ENCODE measurements at regions not wholly inside any gene's neighbourhood (a gene's known extent, or its start where the extent isn't known, plus 50 kb on each side); places are given as distances from the start of the nearest gene placed in this dataset.
A peak's percentile ranks its signal among the peaks of the same experiment; 100 is the strongest.
"Not testable (repeated sequence)": the region's sequence is repeated elsewhere in the genome, so short reads cannot be mapped to it uniquely, and the experiment has no call there.

DNA sequence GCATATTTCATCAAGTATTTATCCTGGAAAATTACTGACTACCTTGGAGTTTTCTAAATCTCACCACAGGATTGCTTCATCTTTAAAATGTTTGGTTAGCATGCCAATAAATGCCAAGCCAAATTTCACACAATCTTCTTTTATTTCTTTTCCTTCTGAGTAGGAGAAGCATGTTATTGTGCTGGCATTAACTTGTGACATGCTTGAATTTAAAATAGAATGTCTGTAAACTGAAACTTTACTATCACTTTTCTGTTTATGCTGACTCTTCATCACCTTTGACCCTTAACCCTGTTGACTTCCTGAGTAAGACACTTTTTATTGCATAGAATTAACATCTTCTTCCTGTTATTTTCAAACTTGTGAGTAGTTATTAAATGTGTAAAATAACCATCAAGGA lies 56.2 kb upstream of the LRRTM4 start:
- DNase-seq (ENCODE audit: low read depth, low spot score), result no peak

DNA sequence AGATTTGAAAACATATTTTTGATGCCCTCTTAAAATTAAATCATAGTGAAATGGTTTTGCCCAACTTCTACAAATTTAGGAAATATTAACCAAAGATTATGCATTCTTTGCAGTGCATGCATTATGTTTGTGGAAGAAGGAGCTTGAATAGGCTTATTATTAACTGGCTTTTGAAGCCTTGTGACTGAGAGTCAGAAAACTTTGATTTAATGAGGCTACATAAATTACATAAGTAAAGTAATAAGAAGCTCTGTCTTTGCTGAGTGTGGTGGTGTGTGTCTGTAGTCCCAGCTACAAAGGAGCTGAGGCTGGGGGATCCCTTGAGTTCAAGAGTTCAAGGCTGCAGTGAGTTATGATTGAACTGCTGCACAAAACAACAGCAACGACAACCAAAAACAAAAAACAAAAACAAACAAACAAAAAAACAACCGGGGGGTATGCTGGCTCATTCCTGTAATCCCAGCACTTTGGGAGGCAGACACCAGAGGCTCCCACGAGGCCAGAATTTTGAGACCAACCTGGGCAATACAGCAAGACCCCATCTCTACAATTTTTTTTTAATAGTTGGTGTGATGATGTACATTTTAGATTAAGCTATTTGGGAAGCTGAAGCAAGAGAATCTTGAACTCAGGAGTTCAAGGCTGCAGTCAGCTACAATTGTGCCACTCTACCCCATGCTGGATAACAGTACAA lies 57.0 kb upstream of the LRRTM4 start:
- DNase-seq (ENCODE audit: low read depth, low spot score), result no peak

DNA sequence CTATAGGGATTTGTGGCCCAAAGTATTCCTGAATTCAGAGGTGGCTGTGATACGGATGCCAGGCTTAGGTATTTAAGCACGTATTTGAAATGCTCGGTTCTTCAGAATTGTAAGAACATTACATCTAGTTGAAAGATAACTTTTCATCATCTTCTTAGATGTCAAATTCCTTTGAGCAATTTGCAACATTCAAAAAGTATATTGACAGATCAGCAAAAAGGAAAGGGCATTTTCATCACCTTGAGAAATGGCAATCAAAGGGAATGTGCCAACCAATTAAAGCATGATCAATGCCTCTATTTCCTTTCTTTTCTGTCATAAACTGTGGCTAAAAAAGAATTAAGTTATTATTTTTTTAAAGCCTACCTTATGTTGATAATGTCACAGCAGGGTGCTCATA lies 66.3 kb upstream of the LRRTM4 start:
- DNase-seq (ENCODE audit: low read depth, low spot score), result no peak

DNA sequence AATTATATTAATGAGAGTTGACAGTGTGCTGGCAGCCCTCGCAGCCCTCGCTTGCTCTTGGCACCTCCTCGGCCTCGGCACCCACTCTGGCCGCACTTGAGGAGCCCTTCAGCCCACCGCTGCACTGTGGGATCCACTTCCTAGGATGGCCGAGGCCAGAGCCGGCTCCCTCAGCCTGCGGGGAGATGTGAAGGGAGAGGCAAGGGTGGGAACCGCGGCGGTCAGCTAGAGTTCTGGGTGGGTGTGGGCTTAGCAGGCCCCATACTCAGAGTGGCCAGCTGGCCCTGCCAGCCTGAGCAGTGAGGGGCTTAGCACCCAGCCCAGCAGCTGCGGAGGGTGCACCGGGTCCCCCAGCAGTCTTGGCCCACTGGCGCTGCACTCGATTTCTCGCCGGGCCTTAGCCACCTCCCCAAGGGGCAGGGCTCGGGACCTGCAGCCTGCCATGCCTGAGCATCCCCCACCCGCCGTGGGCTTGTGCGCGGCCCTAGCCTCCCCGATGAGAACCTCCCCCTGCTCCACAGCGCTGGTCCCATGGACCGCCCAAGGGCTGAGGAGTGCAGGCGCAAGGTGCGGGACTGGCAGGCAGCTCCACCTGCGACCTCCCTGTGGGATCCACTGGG lies 68.2 kb upstream of the LRRTM4 start:
- DNase-seq (ENCODE audit: low read depth, low spot score), result no peak

DNA sequence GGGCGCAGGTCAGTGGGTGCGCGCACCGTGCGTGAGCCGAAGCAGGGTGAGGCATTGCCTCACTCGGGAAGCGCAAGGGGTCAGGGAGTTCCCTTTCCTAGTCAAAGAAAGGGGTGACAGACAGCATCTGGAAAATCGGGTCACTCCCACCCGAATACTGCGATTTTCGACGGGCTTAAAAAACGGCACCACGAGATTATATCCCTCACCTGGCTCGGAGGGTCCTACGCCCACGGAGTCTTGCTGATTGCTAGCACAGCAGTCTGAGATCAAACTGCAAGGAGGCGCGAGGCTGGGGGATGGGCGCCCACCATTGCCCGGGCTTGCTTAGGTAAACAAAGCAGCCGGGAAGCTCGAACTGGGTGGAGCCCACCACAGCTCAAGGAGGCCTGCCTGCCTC lies 70.8 kb upstream of the LRRTM4 start:
- DNase-seq (ENCODE audit: low read depth, low spot score), result not testable (repeated sequence)

DNA sequence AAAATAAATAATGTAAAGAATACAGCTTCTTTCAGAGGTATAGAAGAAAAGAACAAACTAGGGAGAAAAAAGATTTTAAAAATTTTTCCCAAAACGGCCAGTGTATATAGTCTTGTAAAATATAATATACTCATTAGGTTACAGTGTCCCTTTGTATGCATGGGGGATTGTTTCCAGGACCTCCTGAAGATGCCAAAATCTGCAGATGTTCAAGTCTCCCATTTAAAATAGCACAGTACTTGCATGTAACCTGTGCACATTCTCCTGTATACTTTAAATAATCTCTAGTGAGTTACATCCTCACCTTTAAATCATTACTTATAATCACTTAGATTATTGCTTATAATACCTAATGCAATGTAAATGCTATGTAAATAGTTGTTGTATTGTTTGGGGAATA lies 80.6 kb upstream of the LRRTM4 start:
- no peak for DNase-seq (ENCODE audit: low read depth, low spot score)

DNA sequence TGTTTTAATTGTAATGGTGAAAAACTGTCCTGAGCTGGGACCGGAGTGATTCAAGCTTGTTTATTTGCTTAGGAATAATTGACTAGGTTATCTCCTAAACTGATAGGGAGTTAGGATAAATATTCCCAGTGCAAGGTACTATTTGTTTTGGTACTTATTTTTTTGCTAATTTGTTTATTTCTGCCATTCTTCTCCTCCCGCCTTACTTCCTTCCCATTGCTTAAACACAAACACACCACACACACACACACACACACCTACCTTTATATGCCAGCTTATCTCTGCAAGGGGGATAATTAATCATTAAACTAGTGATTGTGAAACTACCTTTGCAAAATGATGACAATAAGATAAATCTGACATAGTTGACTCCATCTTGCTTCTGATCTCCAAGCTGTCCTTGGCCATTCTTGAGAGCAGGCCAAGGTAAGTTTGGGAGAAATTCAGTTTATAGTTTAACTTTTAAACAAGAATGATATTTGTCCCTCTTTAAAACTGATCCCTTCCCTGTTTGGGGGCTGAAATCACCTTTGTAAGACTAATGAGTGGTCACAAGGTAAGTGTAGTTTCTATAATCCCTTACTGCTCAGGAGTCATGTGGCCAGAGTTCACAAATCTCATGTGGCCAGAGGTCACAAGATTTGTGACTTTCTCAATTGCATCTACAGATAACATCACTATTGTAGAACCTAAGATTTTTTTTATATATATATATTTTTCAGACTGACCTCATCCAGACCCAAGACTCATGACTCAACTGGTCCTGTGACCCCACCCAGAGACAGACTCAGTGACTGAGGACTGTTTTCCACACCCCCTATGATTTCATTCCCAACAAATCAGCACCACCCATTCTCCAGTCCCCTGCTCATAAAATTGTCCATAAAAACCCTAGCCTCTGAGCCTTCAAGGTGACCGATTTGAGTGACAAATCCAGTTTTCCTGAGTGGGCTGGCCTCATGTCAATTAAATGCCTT lies 83.1 kb upstream of the LRRTM4 start:
- DNase-seq (ENCODE audit: low read depth, low spot score), result no peak

DNA sequence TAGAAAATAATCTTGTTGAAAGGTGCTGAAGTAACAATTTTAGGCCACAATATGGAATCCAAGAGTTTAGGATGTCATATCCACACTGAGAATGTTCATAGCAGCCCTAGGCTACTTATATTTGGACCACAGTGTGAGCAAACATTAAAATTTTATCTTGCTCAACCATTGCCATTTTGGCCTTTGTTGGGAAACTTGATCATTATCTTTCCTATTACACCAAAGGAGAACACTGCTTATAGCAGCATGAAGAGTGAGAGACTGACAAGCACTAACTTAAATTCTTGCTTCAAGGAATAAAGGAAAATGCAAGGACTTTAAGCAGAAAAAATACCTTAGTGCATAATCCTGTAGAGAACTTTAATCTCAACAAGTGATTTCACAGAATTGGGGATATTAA lies 86.3 kb upstream of the LRRTM4 start:
- DNase-seq (ENCODE audit: low read depth, low spot score), result no peak

DNA sequence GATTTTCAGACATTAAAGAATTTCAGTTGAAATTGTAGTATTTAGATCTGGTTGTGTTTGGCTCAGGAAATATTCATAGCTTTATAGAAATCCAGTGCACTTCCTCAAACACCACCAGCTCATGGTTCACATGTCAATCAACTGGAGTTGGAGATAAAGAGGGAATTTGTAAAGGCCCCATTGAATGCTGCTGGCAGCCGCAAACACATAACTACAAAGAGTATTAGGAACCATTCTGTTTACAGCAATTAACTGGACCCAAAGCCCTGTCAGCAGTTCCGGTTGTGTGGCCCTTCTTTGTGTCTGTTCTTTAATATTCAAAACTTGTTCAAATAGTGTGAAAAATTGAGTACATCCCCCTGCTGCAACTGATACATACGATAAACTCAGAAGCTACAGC lies 107.4 kb upstream of the LRRTM4 start:
- DNase-seq (ENCODE audit: low read depth, low spot score), result no peak

DNA sequence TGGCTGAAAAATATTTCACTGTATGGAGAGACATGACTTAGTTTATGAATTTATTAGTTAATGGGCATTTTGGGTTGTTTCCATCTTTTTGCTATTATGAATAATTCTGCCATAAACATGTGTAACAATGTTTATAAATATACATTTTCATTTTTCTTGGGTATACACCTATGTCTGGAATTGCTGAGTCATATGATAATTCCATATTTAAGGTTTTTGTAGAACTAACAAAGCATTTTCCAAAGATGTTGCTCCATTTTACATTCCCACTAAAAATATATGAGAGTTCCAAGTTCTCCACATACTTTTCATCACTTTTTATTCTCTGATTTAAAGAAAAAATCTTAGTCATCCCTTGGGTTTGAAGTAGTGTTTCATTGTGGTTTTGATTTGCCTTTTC lies 108.8 kb upstream of the LRRTM4 start:
- no peak for DNase-seq (ENCODE audit: low read depth, low spot score)

DNA sequence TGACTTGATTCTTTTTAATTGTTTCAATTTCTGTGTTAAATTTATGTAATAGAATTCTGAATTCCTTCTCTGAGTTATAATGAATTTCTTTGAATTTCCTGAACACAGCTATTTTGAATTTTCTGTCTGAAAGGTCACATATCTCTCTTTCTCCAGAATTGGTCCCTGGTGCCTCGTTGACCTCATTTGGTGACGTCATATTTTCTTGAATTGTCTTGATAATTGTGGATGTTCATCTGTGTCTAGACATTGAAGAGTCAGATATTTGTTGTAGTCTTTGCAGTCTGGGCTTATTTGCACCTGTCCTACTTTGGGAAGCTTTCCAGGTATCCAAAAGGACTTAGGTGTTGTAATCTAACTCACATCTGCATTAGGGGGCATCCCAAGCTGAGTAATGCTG lies 111.4 kb upstream of the LRRTM4 start:
- no peak for DNase-seq (ENCODE audit: low read depth, low spot score)

DNA sequence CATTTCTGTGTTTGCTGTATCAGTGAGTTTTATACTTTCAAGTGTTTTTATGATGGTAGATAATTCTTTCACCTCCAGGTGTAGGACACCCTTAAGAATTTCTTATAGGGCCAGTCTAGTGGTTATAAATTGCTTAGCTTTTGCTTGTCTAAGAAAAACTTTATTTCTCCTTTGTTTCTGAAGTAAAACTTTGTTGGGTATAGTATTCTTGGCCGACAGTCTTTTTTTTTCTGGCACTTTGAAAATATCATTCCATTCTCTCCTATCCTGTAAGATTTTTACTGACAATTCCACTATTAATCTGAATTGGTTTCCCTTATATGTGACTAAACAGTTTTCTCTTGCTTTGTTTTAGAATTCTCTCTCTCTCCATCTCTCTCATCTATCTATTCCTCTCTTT lies 118.7 kb upstream of the LRRTM4 start:
- DNase-seq (ENCODE audit: low read depth, low spot score), result no peak

DNA sequence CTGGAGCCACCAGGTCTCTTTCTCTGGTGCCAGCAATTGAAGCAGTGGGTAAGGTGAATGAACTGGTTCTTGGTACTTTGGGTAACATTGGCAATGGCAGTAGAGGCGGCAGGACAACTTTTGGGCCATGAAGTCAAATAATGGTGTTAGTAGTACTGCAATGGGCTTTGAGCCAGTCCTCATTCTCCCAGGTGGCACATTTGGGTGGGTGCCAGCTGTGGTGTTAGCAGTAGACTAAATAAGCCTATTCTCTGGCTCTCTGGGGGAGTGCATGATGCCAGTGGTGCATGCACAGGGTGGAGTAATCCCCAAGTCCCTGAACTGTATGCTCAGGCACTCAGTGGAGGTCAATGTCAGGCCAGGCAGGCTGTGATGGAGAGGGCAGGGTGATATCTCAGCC lies 120.2 kb upstream of the LRRTM4 start:
- no peak for DNase-seq (ENCODE audit: low read depth, low spot score)

DNA sequence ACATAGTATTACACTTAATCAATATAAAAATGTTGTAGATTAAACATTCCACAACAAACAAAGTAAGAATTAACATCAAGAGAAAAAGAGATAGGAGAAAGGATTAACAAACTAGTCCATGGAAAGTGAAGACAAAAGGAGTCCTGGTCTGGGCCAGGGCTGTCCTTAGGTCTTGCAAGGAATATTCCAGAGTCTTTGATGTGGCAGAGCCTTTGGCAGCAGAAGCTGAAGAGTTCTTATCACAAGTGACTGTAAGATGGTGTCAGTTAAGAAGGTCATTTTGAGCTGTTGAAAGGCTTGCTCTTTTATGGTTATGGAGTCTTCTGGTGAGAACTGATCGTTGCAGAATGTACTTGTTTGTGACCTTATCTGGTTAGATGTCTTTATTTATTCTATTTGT lies 127.7 kb upstream of the LRRTM4 start:
- no peak for DNase-seq (ENCODE audit: low read depth, low spot score)

DNA sequence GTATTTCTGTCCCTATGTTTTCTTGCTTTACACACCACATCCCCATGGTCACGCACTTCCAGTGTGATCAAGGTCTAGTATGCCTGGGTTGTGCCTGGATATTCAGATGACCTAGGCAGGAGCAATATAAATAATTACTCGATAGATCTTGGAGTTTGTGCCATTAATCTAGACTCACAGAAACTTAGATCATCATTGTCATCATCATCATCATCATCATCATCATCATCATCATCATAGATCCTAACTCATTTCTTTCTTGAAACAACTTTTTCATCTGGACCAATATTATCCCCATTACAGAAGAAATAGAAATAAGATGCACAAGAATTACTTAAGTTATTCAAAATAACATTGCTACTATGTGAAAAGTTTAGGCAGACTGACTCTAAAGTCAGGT lies 130.3 kb upstream of the LRRTM4 start:
- no peak for DNase-seq (ENCODE audit: low read depth, low spot score)

DNA sequence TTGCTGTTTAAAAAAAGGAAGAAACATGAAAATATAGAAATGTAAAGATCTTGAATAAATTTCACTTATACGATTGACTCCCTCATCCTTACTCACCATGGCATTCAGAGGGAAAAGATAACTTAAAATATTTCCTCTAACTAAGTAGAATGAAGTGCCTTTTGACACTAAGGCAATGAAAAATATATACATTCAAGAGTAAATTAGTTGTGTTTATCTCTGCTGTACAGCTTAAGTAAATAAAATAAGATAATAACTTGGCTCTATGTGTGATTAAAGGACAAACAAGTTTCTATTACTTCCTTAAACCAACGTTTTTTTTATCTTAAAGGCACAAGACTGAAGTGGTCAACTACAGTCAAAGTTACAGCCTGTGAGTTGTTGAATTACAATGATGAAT lies 142.3 kb upstream of the LRRTM4 start:
- no peak for DNase-seq (ENCODE audit: low read depth, low spot score)

DNA sequence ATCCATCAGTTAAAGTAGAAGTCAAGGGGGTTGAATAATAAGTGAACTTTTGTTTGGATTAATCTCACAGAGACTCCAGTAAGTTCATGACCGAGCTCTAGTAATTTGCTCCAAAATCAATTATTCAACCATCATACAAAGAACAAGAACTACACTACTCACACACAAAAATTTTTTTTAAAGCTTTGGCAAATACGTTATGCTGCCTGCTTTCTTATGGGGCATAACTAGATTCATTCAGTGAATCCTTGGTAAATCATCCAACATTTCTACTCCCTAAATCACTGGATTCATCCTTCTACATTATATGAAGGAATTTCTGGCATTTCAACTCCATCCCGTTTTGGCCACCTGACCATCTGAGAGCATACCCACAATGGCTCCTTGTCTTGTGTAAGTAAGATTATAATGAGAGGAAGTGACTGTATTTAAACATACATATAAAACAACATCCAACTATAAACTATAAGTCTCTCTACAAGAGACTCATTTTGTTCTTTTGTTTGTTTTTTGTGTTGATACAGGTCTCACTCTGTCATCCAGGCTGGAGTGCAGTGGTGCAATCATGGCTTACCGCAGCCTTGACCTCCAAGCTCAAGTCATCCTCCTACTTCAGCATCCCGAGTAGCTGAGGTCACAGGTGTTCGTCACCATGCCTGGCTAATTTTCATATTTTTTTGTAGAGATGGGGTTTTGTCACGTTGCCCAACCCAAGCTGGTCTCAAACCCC lies 144.2 kb upstream of the LRRTM4 start:
- DNase-seq (ENCODE audit: low read depth, low spot score), result no peak

DNA sequence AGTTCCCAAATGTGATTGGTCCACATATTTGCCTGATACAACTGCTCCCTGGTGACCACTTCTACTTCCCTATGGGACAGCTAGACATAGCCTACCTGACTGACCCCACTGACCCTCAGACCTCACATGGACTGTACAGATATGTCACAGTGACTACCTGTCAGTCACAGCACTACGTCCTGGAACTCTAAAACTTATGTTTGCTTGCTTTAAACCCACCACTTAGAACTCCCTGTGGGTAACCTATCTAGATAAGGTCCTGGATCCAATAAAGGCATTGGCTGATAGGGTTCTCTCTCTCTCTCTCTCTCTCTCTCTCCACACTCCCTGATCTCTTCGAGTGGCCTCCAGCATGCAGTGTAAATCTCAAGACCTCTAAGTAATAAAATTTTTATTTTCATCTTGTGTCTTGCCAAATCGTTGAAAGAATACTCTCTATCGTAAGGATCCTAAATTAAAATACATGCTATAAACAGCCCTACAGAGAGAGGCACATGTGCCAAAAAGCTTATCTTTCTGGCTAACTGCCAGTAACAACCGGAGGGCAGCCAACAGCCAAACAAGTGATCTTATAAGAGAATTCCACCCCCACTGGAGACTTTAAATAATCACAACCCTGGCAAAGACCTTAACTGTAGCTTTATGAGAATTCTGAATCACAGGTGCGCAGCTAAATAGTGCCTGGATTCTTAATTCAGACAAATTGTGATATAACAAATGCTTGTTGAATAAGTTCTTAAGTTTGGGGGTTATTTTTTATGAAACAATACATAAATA lies 162.6 kb upstream of the LRRTM4 start:
- DNase-seq (ENCODE audit: low read depth, low spot score), result not testable (repeated sequence)

DNA sequence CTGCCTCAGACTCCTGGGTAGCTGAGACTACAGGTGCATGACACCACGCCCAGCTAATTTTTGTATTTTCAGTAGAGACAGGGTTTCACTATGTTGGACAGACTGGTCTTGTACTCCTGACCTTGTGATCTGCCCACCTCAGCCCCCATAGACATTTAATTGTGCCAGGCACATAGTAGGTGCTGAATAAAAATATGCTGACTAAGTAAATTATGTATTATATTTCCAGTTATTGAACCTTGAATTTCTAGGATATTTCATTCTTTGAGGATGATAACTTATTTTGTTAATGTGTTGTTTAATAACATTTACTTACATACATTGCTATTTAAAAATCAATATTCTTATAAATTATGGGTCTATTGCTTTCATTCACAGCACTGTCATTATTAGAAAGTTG lies 190.4 kb upstream of the LRRTM4 start:
- DNase-seq (ENCODE audit: low read depth, low spot score), result no peak

DNA sequence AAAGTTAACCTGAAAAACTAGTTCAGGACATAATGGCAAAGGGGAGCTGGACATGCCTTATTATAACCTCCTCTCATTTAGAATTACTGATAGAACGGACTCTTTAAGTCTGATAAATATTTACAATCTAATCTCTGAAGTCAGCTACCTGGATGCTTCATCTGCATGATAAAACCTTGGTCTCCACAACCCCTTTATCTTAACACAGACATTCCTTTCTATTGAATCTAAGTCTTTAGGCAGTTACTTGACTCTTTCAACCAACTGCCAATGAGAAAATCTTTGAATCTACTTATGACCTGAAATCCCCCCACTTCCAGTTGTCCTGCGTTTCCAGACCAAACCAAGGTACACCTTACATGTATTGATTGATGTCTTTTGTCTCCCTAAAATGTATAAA lies 191.2 kb upstream of the LRRTM4 start:
- peak; percentile 25 for DNase-seq (ENCODE audit: low read depth, low spot score)

DNA sequence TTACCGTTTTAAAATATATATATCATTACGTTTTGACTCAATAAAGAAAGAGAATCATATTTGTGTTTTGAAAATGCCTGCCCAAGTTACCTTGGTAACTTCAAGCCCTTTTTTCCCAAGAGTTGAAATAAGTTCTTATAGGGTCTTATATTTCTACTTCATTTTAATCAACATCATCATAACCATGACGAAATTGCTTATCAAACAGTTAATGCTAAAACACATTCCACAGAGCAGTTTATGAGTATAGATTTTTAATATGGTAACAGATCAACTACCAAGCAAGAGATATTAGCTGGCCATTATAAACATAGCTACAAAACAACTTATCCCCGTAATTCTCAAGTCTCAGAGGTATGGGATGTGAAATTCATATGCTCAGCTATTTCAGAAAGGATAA lies 197.9 kb upstream of the LRRTM4 start:
- no peak for DNase-seq (ENCODE audit: low read depth, low spot score)
